ENCODE measurements at regions not wholly inside any gene's neighbourhood (a gene's known extent, or its start where the extent isn't known, plus 50 kb on each side); places are given as distances from the start of the nearest gene placed in this dataset.

GRCh38 chr13:63853816-63854215 lies 2438.2 kb upstream of the PCDH20 start:
- Histone ChIP-seq H2AK5ac (ENCODE audit: insufficient read length, low read length) (no peak overlapping the region), H3K9me3 (ENCODE audit: control insufficient read depth, low read depth, low read length) (no peaks in the 10 kb centered on the region), H4K5ac (ENCODE audit: insufficient read length, low read depth, low read length) (no peak overlapping the region), H4K20me1 (ENCODE audit: control insufficient read depth, insufficient read depth, insufficient read length) (no peaks in the 10 kb centered on the region), H3K18ac (ENCODE audit: insufficient read length, low read depth, low read length) (no peak overlapping the region), H3K14ac (ENCODE audit: insufficient read depth, low read length) (no peak overlapping the region), H3T11ph (ENCODE audit: low read length) (no peak overlapping the region), H2BK120ac (ENCODE audit: low read depth, low read length, poor library complexity, severe bottlenecking) (no peak overlapping the region), H3K4ac (ENCODE audit: low read depth, low read length) (no peak overlapping the region), H3K27ac (ENCODE audit: insufficient read length, low read depth, low read length) (no peak overlapping the region), H3K56ac (ENCODE audit: insufficient read length, low read depth, low read length) (no peak overlapping the region), H3K23ac (ENCODE audit: insufficient read length, low read depth, low read length) (no peak overlapping the region), H3K4me2 (ENCODE audit: insufficient read depth, insufficient read length, low read length) (no peak overlapping the region), H3K79me1 (ENCODE audit: insufficient read depth, low read depth, low read length, poor library complexity, severe bottlenecking) (no peaks in the 10 kb centered on the region), H2BK12ac (ENCODE audit: insufficient read length, low read depth, low read length) (no peak overlapping the region), H3K23me2 (ENCODE audit: insufficient read length, low read depth, low read length, poor library complexity, severe bottlenecking) (no peaks in the 10 kb centered on the region), H3K27me3 (ENCODE audit: insufficient read depth, low read length) (no peaks in the 10 kb centered on the region), H3K9ac (ENCODE audit: extremely low read depth, insufficient read length, low read length) (no peak overlapping the region), H2AFZ (ENCODE audit: low read length) (no peak overlapping the region), H2BK15ac (ENCODE audit: low read depth, low read length) (no peak overlapping the region), H2BK5ac (ENCODE audit: insufficient read length, low read length) (no peak overlapping the region), H2BK20ac (ENCODE audit: low read depth, low read length, poor library complexity, severe bottlenecking) (no peak overlapping the region), H4K8ac (replicated peaks; ENCODE audit: insufficient read length, low read depth, low read length) (no peak overlapping the region), H3K79me2 (ENCODE audit: insufficient read depth, low read length) (no peaks in the 10 kb centered on the region), H3K4me1 (ENCODE audit: insufficient read depth, low read length) (no peaks in the 10 kb centered on the region), H4K91ac (ENCODE audit: insufficient read length, low read depth, low read length) (no peak overlapping the region)
- Mint-ChIP-seq H3K36me3 (ENCODE audit: insufficient read depth in 1 of 3, low read depth in 3 of 3) (no peaks in the 10 kb centered on the region), H3K27me3 (ENCODE audit: low read depth) (no peaks in the 10 kb centered on the region), H3K4me3 (no peak overlapping the region), H3K4me1 (no peaks in the 10 kb centered on the region), H3K9me3 (no peaks in the 10 kb centered on the region), H3K27ac (no peak overlapping the region)
- TF ChIP-seq CTCF (conservative IDR thresholded peaks at IDR 0.05): no peak
- no peak for DNase-seq
- no CpG with 5 or more reads among the region's 2 CpGs for WGBS (ENCODE audit: extremely low coverage, insufficient read length, low lambda C conversion rate)
